H4 (cell line): ENCODE measurements at regions not wholly inside any gene's neighbourhood (a gene's known extent, or its start where the extent isn't known, plus 50 kb on each side); places are given as distances from the start of the nearest gene placed in this dataset.
"Not testable (repeated sequence)": the region's sequence is repeated elsewhere in the genome, so short reads cannot be mapped to it uniquely, and the experiment has no call there.

Source experiments
- DNase-seq: peaks from one replicate; pipeline ENCODE4 v3.0.0-alpha.2; 2015; ENCODE audit warnings: low spot score

DNA sequence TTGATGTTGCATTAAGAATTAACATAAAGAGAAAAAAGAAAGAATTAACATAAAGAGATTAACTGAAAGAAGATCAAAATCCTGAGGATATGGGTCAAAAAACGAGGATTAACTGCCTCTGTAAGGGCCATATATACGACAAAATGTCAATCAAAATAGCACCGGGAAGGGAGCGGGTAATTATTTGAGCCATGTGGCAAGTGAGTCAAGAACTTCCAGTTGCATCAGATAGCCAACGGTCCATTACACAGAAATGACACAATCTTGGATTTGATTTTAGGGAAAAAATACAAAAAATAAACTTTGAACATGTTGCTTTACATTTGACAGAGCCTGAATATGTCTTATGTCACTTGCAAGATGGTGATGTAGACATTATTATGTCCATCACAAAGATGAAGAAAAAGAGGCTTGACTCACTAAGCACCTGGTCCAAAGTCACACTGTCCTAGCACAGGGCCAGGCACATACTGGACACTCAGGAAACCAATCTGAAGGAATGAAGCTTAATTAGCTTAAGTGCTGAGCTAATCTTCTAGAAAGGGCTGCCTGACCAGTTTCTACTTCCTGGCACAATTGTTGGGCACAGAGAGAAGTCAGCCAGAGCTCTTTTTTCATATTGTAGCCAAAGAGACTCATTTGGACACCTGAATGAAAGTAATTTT lies 273.2 kb upstream of the PAPPA start:
- no peak for DNase-seq

DNA sequence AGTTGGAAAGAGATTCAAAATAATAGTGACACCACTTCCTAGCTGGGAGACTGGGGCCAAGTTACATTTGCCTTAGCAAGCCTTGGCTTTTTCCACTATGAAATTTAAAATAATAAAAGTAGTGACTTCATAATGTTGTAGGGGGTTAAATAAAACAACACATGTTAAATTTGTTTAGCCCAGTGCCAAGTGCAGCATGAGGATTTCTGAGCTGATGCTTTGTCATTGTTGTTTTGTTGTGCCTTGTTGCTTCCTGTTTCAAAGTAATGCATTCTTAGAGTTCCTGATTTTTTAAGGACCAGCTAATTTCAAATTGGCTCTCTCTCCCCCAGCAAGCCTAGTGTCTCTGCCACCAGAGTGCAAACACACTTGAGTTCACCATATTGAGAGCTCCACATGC lies 270.7 kb upstream of the PAPPA start:
- no peak for DNase-seq

DNA sequence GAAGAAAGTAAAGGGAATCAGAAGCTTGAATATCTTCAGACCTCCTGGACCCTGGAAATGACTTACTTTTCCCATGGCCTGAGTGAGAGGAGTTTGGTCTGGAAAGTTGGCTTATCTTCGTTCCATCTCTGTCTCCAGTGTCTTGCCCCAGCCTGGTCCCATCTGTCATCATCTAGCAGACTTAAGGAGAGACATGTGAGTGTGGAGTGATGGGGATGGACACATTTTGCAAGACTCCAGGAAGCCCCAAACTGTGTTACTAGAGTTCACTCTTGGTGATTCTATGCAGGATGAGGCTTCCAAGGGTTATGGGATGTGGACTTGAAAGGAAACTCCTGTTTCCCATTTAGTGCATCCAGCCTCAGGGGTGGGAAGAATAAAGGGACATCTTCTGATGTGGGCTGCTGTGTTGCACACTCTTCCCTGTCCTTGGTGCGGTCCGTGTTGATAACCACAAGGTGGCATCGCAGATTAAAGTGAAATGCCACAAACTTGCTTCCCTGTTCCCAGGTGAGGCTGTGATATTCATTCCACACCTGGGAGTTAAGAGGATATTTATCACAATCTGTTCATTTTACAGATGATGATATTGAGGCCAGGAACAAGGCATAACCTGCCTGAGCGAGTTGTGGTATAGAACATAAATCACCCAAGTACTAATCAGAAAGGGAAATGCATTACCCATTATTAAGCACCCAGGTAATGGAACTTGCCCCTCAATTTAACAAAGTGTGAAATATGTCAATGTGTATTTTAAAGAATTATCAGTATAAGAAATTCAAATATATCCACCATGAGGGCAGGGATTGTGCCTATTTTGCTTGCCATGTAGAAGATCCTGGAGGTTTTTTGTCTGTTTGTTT lies 269.9 kb upstream of the PAPPA start:
- peak; percentile 60 for DNase-seq

DNA sequence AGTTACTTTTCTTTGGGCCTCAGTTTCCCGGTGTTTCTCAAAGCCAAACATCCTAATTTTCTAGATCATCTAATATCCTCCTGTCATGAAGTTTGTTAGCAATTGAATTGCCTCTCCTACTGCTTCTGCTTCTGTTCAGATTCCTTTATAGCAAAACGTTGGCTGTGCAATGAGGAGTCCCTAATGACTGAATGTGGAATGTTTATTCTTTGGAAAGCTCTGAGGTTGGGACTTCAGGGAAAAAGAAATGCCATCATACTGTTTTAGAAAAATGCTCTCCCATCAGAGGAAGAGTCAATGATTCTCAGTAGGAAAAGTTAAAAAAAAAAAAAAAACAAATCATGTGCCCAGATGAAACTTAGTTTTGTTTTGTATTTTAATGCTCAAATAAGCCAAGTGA lies 268.7 kb upstream of the PAPPA start:
- no peak for DNase-seq

DNA sequence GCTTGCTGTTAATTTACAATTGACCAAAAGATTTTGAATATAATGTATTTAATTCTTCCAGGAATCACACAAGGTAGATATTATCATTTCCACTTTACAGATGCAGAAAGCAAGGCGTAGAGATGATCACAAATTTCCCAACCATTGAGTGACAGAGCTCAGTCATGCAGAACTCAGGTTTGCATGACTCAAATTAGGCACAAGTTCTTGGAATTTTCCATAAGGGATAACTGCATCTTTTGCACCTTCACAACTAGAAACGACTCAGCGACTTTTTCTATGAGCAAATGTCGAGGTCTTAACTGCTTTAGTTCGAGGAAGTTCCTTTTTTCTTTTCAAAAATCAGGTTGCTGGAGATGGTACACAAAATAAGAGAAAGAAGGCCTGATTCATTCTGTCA lies 265.5 kb upstream of the PAPPA start:
- DNase-seq: no peak

DNA sequence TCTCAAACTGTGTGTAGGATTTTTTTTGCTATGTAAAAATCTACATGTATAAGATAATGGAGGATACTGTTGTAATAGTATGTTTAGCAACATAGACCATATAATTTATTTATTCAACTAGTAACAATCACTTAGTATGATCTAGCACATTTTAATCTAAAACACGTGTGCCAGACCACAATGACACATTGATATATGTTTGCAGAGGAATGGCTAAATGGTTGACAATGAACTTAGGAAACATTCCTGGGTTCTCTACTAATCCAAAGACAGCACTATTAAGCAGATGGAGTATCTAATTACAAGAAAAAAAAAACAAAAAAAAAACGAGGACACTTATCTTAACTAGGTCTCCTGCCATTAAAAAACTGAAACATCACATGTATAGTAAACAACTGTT lies 261.7 kb upstream of the PAPPA start:
- DNase-seq: peak; percentile 34

DNA sequence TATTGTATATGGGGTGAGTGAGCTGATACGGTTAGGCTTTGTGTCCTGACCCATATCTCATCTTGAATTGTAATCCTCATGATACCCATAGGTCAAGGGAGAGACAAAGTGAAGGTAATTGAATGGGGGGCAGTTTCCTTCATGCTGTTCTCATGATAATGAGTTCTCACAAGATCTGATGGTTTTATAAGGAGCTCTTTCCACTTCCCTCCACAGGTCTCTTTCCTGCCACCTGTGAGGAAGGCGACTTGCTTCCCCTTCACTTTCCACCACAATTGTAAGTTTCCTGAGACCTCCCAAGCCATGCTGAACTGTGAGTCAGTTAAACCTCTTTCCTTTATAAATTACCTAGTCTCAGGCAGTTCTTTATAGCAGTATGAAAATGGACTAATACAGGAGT lies 255.1 kb upstream of the PAPPA start:
- not testable (repeated sequence) for DNase-seq

DNA sequence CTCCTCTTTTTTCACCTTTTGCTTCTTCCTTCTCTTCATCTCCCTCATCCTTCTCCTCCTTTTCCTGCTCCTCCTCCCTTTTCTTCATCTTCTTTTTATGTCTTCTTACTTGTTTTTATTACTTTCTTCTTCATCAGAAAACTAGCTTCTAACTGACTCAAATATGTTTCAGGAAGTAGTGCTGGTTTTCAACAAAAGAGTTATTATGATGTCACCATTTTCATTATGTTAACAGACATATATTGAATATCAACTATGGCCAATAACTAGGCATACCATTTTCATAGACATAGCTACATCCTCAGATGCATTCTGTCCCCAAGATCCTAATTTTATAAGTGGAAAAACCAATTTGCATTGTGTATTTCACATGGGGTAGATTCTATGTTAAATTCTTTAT lies 252.9 kb upstream of the PAPPA start:
- no peak for DNase-seq

DNA sequence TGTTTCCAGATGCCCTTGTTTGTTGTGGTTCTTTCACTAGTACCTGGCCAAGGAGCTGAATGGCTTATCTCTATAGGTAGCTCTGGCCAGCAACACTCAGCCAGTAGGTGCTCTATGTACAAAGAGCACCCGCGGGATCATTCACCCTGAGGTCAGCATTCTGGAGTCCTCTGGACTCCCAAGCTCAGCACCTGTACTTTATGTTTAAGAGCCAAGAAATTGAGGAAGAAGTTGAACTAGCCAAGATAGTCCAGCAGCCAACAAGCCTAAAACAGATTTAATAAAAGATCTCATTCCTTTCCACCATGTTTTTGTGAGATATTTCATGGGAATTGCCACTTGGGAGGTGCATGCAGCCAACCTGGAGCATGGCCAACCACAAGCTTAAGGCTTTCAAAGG lies 242.6 kb upstream of the PAPPA start:
- DNase-seq: no peak

DNA sequence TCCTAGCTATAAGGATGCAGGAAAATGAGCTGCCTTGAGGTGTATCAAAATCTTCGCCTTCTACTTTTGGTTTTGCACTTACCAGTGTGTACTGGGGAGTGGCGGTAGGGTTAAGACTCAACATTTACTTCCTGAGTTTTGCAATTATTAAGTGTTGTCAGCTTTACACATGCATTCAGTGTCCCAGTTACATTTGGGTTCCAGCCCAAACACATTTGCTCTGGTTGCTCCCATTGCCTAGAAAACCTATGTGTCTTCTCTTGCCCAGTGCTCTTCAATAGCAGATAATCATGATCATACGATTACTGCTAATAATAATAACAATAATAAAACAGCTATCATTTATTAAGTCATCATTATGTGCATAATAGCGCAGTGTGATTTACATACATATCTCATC lies 241.5 kb upstream of the PAPPA start:
- DNase-seq: no peak

DNA sequence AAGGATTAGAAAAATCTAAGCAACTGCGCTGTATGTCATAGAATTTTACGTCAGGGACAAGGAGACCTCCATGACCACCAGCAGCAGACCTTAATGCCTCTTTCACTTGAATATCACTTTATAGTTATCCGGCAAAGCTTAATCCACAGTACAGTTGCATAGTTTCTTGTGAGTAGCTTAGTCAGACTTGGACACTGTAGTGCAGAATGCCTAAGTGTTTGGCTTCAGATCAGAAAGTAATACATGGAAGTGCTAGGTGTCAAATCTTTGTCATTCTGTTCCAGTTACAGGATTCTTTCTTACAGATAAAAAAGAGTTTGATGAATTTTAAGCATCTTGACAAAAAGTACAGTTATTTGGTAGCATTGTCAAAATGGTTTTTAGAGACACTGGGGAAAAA lies 239.9 kb upstream of the PAPPA start:
- no peak for DNase-seq

DNA sequence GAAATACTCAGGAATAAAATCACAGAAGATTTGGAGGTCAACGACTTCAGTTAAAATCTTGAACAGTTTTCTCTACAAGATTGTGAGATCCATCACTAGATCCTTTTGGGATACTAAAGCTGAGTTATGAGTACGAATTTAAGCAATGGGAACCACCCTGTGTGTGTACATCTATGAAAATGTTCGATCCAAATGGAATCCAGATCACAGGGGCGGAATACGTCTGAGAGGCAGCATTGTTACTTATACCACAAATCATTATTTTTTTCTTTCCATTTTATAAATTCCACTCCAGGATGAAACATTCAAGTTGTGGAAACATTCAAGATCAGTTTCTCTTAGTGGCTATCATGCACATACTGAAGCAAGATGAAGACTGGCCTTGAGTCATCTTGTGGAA lies 239.3 kb upstream of the PAPPA start:
- DNase-seq: no peak

DNA sequence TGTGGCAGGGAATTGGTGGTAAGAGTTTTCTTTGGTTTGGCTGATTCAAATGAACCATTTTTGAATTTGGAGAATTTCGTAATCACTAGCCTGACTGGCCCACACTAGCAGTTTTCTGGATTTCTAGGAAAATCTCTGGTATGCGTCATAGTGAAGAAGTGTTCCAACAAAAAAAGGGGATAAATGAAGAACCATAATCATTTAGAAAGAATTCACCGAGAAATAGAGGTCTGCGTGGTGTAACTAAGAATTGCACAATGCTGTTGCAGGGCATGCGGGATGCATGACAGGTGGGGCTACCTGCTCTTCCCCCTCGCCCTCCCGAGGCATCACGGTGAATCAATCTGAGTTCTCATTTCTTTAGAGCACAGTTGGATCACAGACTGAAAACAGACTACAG lies 232.3 kb upstream of the PAPPA start:
- no peak for DNase-seq

DNA sequence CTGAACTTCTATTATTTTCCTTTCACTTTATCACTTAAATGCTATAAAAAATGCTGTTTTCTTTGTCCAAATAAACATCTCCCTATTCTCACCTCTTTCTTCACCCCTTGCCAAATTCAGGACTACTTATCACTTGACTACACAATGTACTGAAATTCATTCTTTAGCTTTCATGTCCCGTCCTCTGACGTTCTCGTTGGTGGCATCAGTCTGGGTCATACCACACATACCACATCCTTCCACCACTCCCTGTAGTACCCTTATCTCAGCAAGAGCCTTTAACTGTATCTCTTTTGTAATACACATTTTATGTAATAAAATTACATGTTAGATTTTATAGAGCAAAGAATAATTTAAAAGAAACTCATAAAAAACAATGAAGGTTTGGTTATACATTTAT lies 231.1 kb upstream of the PAPPA start:
- peak; percentile 19 for DNase-seq

DNA sequence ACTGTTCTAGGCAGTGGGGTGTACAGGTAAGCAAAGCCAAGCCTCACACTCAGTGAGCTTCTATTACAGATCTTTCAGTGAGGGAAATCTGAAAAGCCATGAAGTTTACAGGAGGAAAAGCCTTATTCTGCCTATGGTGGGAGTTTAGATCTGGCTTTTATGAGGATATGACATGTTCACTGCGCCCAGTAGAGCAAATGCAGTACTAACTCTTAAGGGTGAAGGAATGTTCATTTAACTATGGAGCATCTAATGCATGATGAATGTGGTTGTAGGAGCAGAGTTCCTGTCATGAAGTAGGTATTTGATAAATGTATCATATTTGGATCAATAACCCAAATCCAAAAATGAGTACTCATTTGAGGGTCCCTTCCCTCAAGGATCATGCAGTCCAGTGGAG lies 230.2 kb upstream of the PAPPA start:
- DNase-seq: no peak

DNA sequence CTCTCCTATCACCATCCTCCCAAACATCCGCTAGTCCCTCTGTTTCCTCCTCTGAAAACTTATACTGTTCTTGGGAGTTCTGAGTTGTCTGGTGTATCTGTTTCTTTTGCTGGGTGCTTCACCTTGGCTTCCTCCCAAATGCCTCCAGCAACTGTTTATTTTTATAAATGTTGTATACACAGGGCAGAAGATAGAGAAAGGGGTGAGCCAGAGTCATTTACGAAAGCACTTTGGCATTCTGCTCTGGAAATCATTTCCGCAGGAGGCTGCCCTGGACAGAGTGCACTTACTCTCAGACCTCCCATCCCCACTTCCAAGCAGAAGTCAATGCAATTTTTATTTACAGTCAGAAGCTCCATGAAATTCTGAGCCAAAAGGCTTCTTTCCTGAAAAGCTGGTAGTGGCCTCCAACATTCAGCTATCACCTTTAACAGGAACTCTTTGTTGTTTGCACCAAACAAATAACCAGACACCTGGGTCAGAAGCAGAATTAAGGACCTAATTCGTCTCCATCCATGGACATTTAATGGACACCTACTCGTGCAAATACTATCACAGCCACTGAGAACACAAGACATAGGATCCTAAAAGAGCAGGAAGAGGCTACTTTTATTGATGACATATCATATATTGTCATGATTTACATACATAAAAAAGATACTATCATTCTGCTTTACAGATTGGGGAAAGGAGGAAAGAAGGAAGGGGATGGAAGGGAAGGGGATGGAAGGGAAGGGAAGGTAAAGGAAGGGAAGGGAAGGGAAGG lies 229.5 kb upstream of the PAPPA start:
- peak; percentile 90 for DNase-seq

DNA sequence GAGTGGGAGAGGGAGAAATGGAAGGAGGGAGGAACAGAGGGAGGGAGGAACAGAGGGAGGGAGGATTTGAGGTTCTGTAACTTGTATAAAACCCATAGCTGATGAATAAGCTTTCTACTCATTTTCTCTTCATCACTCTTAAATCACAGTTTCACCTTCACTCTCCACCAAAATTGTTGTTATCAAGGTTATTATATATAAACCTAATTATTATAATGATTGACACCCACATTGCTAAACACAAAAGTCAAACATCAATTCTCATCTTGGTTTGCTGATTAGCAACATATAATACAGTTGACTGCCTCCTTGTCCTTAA lies 229.0 kb upstream of the PAPPA start:
- no peak for DNase-seq

DNA sequence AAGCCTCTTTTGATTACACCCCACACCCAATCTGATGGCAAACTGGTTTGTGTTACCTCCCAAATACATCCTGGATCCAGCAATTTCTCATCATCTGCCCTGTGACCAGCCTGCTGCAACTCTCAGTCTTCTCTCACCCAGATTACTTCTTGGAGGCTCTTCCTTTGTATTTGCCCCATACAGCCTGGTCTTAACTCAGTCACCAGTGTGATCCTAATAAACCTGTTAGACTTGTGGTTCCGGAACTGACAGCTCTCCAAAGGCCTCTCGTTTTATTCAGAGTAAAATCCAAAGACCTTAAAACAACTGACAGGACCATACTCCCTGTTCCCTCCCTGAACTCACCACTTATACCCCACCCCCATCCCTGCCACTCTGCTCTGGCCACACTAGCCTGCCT lies 228.2 kb upstream of the PAPPA start:
- DNase-seq: no peak

DNA sequence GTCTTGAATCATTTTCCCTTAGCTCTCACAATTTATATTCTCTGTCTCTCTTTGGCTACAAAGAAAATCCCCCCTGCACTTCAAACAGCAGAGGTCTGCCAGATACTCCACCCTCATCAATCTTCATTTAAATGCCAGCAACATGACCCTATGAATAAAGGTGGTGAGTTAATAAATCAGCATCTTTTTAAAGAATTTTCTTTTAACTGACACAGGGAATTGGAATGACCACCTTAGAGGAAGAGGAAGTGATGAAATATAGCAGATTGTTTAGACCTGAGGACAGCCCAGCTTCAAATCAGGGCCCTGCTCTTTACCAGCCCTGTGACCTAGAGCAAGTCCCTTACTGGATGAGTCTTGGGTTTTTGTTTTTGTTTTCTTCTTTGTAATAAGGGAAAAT lies 223.1 kb upstream of the PAPPA start:
- no peak for DNase-seq

DNA sequence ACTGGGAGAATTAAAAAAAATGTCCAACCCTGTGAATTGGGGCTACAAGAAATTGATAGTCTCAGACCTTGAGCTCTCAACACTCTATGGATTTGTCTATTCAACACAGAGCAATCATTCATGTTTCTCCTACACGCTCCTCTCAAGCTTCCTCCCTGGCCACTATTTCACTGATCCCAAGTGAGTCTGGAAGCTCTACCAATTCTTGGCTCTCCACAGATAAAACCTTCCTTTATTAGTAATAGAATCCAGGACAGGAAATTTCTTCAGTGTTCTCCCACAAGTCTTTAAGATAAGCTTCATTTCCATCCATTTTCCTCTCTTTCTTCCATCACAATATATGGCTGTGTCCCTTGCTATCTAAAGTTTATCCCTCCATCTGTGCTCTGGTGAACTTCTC lies 215.1 kb upstream of the PAPPA start:
- DNase-seq: no peak

DNA sequence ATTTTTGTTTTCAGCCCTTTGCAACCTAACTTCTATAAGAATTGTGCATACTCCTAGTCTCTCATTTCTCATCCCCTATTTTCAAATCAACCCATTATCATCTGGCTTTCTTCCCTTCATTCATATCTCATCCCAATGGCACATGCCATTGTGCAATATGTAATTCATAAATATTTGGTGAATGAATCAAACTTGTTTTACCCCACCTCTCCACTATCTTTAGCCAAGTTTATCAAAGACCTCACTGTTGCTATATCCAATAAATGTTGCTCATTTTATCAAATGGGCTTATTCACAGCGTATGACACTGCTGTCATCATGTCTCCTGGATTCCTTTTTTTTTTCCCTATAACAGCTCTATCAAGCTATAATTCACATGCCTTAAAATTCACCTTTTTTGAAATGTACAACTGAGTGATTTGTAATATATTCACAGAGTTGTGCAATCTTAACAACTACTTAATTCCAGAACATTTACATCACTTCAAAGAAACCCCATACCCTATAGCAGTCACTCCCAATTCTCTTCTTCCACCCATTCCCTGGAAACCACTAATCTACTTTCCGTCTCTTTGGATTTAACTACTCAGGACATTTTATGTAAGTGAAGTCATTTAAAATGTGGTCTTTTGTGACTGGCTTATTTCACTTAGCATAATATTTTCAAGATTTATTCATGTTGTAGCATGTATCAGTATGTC lies 214.4 kb upstream of the PAPPA start:
- no peak for DNase-seq

DNA sequence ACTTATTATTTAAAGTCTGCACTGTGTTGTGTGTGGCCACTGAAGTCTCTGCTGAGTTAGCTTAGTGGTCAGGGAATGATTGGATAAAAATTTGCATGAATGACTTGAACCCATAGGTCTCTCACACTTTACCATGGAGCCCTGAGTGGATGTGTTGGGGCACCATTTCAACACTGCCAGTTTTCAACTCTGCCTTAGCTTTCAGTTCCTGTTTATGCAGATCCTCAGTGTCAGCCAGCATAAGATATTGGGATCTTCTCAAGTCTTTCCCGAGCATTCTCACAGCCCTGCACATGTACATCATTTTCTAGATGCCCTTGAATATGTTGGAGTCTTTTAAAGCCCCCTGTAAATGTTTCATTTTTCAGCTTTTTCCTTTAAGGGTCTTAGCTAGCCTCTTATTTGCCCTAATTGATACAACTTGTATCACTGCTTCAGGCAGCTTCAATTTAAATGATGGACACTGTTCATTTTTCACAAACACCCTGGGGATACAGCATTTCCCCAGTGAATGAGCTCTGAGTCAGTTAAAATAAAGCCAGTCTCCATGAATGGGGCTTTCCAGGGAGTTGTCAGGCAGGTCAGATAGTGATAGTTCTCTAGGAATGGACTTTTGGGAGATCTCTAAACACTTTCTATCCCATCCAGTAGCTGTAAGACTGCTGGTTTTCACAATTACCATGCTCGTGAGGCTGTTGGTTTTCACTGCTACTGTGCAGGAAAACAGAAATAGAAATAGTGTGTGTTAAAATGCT lies 211.9 kb upstream of the PAPPA start:
- DNase-seq: no peak
